GM23338 (cell line): ENCODE measurements at regions not wholly inside any gene's neighbourhood (a gene's known extent, or its start where the extent isn't known, plus 50 kb on each side); places are given as distances from the start of the nearest gene placed in this dataset.

Experiments
- ATAC-seq: fragments of 200-7000 bp; cut with Tn5 transposase; 3 replicates; pipeline ENCODE4 v1.9.1; 2020
- DNase-seq: peaks from one replicate; pipeline ENCODE4 v3.0.0-alpha.2; 2015; ENCODE audit warnings: low spot score
- H2AFZ ChIP-seq: fragments of 200-600 bp; sonication (generic); 2 replicates; pipeline ENCODE4 v1.8.0; 2016; ENCODE audit warnings: antibody characterized with exemption, mild to moderate bottlenecking, moderate library complexity
- H3F3A ChIP-seq: fragments of 200-600 bp; sonication (generic); replicated peaks from 2 replicates; pipeline ENCODE4 v1.8.0; 2017; ENCODE audit warnings: antibody characterized with exemption, mixed run types, low read depth
- H3K27ac ChIP-seq: fragments of 200-600 bp; sonication (generic); 2 replicates; pipeline ENCODE4 v1.6.1; 2016; ENCODE audit warnings: low read depth
- H3K27me3 ChIP-seq: fragments of 200-600 bp; sonication (generic); 2 replicates; pipeline ENCODE4 v1.8.0; 2016; ENCODE audit warnings: mild to moderate bottlenecking, mixed run types, moderate library complexity; ENCODE audit not compliant: insufficient read depth
- H3K36me3 ChIP-seq: fragments of 200-600 bp; sonication (generic); 2 replicates; pipeline ENCODE4 v1.8.0; 2016; ENCODE audit warnings: mild to moderate bottlenecking; ENCODE audit not compliant: insufficient read depth
- H3K4me1 ChIP-seq: fragments of 200-600 bp; sonication (generic); 2 replicates; pipeline ENCODE4 v1.8.0; 2016; ENCODE audit warnings: mild to moderate bottlenecking, moderate library complexity; ENCODE audit not compliant: insufficient read depth
- H3K4me2 ChIP-seq: fragments of 200-600 bp; sonication (generic); 2 replicates; pipeline ENCODE4 v1.7.1; 2017; ENCODE audit warnings: mixed run types
- H3K4me3 ChIP-seq: fragments of 200-600 bp; sonication (generic); 2 replicates; pipeline ENCODE4 v1.6.1; 2016; ENCODE audit warnings: mixed run types
- H3K79me2 ChIP-seq: fragments of 200-600 bp; sonication (generic); replicated peaks from 2 replicates; pipeline ENCODE4 v1.8.0; 2017; ENCODE audit warnings: mild to moderate bottlenecking; ENCODE audit not compliant: insufficient read depth
- H3K9me2 ChIP-seq: fragments of 200-600 bp; sonication (generic); 2 replicates; pipeline ENCODE4 v1.8.0; 2017; ENCODE audit not compliant: insufficient read depth
- H4K20me1 ChIP-seq: fragments of 200-600 bp; sonication (generic); replicated peaks from 2 replicates; pipeline ENCODE4 v1.8.0; 2017; ENCODE audit warnings: mild to moderate bottlenecking; ENCODE audit not compliant: insufficient read depth
- H3K27ac Mint-ChIP-seq: 2 replicates; pipeline ENCODE4 v1.8.0; 2020; ENCODE audit warnings: inconsistent platforms, mild to moderate bottlenecking, moderate library complexity, mixed read lengths
- H3K27me3 Mint-ChIP-seq: 3 replicates; pipeline ENCODE4 v1.8.0; 2022; ENCODE audit warnings: low read depth, mild to moderate bottlenecking, moderate library complexity, mixed read lengths, inconsistent platforms; ENCODE audit not compliant: insufficient read depth, poor library complexity
- H3K36me3 Mint-ChIP-seq: 3 replicates; pipeline ENCODE4 v1.8.0; 2021; ENCODE audit warnings: low read depth, mild to moderate bottlenecking, inconsistent platforms, moderate library complexity, mixed read lengths
- H3K4me1 Mint-ChIP-seq: 3 replicates; pipeline ENCODE4 v1.8.0; 2020; ENCODE audit warnings: mild to moderate bottlenecking, inconsistent platforms, mixed read lengths
- H3K4me3 Mint-ChIP-seq: 3 replicates; pipeline ENCODE4 v1.8.0; 2021; ENCODE audit warnings: moderate library complexity, mild to moderate bottlenecking, inconsistent platforms, mixed read lengths
- H3K9me3 Mint-ChIP-seq: 3 replicates; pipeline ENCODE4 v1.8.0; 2020; ENCODE audit warnings: moderate library complexity, mild to moderate bottlenecking, inconsistent platforms, mixed read lengths
- CREB1 ChIP-seq: fragments of 250-450 bp; sonication (Bioruptor Pico); IDR thresholded peaks from 2 replicates; pipeline ENCODE4 v1.5.0; 2020; ENCODE audit warnings: low read depth, mild to moderate bottlenecking, moderate library complexity
- ETS1 ChIP-seq: IDR thresholded peaks from 2 replicates; pipeline ENCODE4 v1.6.1; 2016; ENCODE audit warnings: antibody characterized with exemption
- EZH2 ChIP-seq: fragments of 200-600 bp; sonication (generic); IDR thresholded peaks from one replicate; pipeline ENCODE4 v1.8.0; 2017; ENCODE audit warnings: antibody characterized with exemption, mild to moderate bottlenecking, low read depth; ENCODE audit not compliant: unreplicated experiment
- EZH2phosphoT487 ChIP-seq: fragments of 200-600 bp; sonication (generic); IDR thresholded peaks from one replicate; pipeline ENCODE4 v1.8.1; 2018; ENCODE audit warnings: antibody characterized with exemption; ENCODE audit not compliant: unreplicated experiment
- JUNB ChIP-seq: IDR thresholded peaks from one replicate; pipeline ENCODE4 v1.6.1; 2016; ENCODE audit warnings: antibody characterized with exemption; ENCODE audit not compliant: unreplicated experiment
- REST ChIP-seq: IDR thresholded peaks from one replicate; pipeline ENCODE4 v1.6.1; 2018; ENCODE audit warnings: antibody characterized with exemption; ENCODE audit not compliant: unreplicated experiment
- ZNF114 ChIP-seq: fragments of 250-450 bp; sonication (Bioruptor Pico); IDR thresholded peaks from 2 replicates; pipeline ENCODE4 v1.5.0; 2020; ENCODE audit warnings: mild to moderate bottlenecking, moderate library complexity
- ZNF331 ChIP-seq: fragments of 250-450 bp; sonication (Bioruptor Pico); IDR thresholded peaks from 2 replicates; pipeline ENCODE4 v1.5.0; 2020; ENCODE audit warnings: low read depth, mild to moderate bottlenecking, moderate library complexity
- TF ChIP-seq, protein P1 (sequence below): fragments of 250-450 bp; sonication (Bioruptor Pico); IDR thresholded peaks from 2 replicates; pipeline ENCODE4 v1.5.0; 2020; ENCODE audit warnings: mild to moderate bottlenecking, moderate library complexity

DNA sequence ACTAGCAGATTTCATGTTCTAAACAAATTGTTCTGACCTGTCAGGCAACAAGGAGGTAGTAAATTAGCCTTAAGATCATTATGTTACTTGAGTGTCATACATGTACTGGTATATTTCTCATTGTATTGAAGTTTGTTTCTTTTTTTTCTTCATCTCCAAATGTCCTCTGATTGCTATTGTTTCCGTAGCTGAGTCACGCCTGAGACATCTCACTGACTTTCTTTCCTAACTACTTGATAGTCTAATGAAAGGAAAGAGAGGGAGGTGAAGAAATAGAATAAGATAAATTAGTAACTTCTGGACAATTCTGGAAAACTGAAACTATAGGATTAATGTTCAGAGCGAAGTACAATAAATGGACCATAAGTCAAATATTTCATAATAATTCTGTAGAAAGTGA lies 1049.9 kb downstream of the TSN start:
- no peak for TF ChIP-seq EZH2phosphoT487
- TF ChIP-seq ETS1, result no peak
- TF ChIP-seq REST, result no peak
- no peak for TF ChIP-seq ZNF331
- TF ChIP-seq EZH2, result no peak
- TF ChIP-seq CREB1 (CRISPR knock-in tag), result no peak
- no peak overlapping the region for H2AFZ ChIP-seq
- no peaks in the 10 kb centered on the region for H3K4me1 ChIP-seq
- Mint-ChIP-seq H3K27me3 (peaks cover 2% of the 10 kb centered on the region), H3K4me1 (no peaks in the 10 kb centered on the region), H3K4me3 (no peak overlapping the region), H3K9me3 (peaks cover 10% of the 10 kb centered on the region; the same call in 2 of the 3 replicates), H3K27ac (no peak overlapping the region), H3K36me3 (peaks cover 6% of the 10 kb centered on the region; the same call in 1 of the 3 replicates)
- H3K4me2 ChIP-seq, result no peak overlapping the region
- H3K27me3 ChIP-seq, result no peaks in the 10 kb centered on the region
- peaks cover 17% of the 10 kb centered on the region; the same call in 1 of the 2 replicates for H3K9me2 ChIP-seq
- no peak overlapping the region for H3K4me3 ChIP-seq
- H4K20me1 ChIP-seq, result no peaks in the 10 kb centered on the region
- H3F3A ChIP-seq, result no peaks in the 10 kb centered on the region
- no peaks in the 10 kb centered on the region for H3K79me2 ChIP-seq
- DNase-seq (no peak), ATAC-seq (no peak)
- no peak overlapping the region for H3K27ac ChIP-seq
- 0 out of 2 replicates have a peak, but pooled peaks cover 5% of the 10 kb centered on the region for H3K36me3 ChIP-seq

- Histone ChIP-seq H3K4me2 (no peak overlapping the region), H4K20me1 (no peaks in the 10 kb centered on the region), H3K4me3 (no peak overlapping the region), H3K27me3 (no peaks in the 10 kb centered on the region), H2AFZ (no peak overlapping the region), H3K27ac (no peak overlapping the region), H3K9me2 (peaks cover 17% of the 10 kb centered on the region; the same call in 1 of the 2 replicates), H3K36me3 (0 out of 2 replicates have a peak, but pooled peaks cover 5% of the 10 kb centered on the region), H3K79me2 (no peaks in the 10 kb centered on the region), H3F3A (no peaks in the 10 kb centered on the region), H3K4me1 (no peaks in the 10 kb centered on the region)
- ATAC-seq (no peak), DNase-seq (no peak)
- Mint-ChIP-seq H3K4me3 (no peak overlapping the region), H3K36me3 (peaks cover 6% of the 10 kb centered on the region; the same call in 1 of the 3 replicates), H3K9me3 (peaks cover 18% of the 10 kb centered on the region; the same call in 2 of the 3 replicates), H3K27ac (no peak overlapping the region), H3K4me1 (no peaks in the 10 kb centered on the region), H3K27me3 (no peaks in the 10 kb centered on the region)
- TF ChIP-seq EZH2 (no peak), CREB1 (CRISPR knock-in tag) (no peak), JUNB (no peak), ZNF114 (CRISPR knock-in tag) (no peak)
- TF ChIP-seq, protein P1, sequence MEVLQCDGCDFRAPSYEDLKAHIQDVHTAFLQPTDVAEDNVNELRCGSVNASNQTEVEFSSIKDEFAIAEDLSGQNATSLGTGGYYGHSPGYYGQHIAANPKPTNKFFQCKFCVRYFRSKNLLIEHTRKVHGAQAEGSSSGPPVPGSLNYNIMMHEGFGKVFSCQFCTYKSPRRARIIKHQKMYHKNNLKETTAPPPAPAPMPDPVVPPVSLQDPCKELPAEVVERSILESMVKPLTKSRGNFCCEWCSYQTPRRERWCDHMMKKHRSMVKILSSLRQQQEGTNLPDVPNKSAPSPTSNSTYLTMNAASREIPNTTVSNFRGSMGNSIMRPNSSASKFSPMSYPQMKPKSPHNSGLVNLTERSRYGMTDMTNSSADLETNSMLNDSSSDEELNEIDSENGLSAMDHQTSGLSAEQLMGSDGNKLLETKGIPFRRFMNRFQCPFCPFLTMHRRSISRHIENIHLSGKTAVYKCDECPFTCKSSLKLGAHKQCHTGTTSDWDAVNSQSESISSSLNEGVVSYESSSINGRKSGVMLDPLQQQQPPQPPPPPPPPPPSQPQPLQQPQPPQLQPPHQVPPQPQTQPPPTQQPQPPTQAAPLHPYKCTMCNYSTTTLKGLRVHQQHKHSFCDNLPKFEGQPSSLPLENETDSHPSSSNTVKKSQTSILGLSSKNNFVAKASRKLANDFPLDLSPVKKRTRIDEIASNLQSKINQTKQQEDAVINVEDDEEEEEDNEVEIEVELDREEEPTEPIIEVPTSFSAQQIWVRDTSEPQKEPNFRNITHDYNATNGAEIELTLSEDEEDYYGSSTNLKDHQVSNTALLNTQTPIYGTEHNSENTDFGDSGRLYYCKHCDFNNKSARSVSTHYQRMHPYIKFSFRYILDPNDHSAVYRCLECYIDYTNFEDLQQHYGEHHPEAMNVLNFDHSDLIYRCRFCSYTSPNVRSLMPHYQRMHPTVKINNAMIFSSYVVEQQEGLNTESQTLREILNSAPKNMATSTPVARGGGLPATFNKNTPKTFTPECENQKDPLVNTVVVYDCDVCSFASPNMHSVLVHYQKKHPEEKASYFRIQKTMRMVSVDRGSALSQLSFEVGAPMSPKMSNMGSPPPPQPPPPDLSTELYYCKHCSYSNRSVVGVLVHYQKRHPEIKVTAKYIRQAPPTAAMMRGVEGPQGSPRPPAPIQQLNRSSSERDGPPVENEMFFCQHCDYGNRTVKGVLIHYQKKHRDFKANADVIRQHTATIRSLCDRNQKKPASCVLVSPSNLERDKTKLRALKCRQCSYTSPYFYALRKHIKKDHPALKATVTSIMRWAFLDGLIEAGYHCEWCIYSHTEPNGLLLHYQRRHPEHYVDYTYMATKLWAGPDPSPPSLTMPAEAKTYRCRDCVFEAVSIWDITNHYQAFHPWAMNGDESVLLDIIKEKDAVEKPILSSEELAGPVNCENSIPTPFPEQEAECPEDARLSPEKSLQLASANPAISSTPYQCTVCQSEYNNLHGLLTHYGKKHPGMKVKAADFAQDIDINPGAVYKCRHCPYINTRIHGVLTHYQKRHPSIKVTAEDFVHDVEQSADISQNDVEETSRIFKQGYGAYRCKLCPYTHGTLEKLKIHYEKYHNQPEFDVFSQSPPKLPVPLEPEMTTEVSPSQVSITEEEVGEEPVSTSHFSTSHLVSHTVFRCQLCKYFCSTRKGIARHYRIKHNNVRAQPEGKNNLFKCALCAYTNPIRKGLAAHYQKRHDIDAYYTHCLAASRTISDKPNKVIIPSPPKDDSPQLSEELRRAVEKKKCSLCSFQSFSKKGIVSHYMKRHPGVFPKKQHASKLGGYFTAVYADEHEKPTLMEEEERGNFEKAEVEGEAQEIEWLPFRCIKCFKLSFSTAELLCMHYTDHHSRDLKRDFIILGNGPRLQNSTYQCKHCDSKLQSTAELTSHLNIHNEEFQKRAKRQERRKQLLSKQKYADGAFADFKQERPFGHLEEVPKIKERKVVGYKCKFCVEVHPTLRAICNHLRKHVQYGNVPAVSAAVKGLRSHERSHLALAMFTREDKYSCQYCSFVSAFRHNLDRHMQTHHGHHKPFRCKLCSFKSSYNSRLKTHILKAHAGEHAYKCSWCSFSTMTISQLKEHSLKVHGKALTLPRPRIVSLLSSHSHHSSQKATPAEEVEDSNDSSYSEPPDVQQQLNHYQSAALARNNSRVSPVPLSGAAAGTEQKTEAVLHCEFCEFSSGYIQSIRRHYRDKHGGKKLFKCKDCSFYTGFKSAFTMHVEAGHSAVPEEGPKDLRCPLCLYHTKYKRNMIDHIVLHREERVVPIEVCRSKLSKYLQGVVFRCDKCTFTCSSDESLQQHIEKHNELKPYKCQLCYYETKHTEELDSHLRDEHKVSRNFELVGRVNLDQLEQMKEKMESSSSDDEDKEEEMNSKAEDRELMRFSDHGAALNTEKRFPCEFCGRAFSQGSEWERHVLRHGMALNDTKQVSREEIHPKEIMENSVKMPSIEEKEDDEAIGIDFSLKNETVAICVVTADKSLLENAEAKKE (CRISPR knock-in tag), result no peak
Observed at GRCh38 chr2:122808286-122808969, 1053.0 kb downstream of the TSN start.
